ENCODE measurements at regions not wholly inside any gene's neighbourhood (a gene's known extent, or its start where the extent isn't known, plus 50 kb on each side); places are given as distances from the start of the nearest gene placed in this dataset.
"Not testable (repeated sequence)": the region's sequence is repeated elsewhere in the genome, so short reads cannot be mapped to it uniquely, and the experiment has no call there.

GRCh38 chr12:114500775-114501473 is 95.0 kb upstream of the TBX5 start:
- no peak for DNase-seq

GRCh38 chr12:114500131-114500530 is 94.2 kb upstream of the TBX5 start:
- no peak for DNase-seq

GRCh38 chr12:114499338-114499737 is 93.4 kb upstream of the TBX5 start:
- no peak for DNase-seq

GRCh38 chr12:114491916-114492315 is 86.0 kb upstream of the TBX5 start:
- no peak for DNase-seq

GRCh38 chr12:114484822-114485459 is 79.0 kb upstream of the TBX5 start:
- DNase-seq, result not testable (repeated sequence)

- DNase-seq, result no peak
Measured at GRCh38 chr12:114483996-114484395, 78.1 kb upstream of the TBX5 start.

- no peak for DNase-seq
Measured at GRCh38 chr12:114481200-114481535, 75.2 kb upstream of the TBX5 start.

- peak; percentile 41 for DNase-seq
Measured at GRCh38 chr12:114480337-114481199, 74.6 kb upstream of the TBX5 start.

GRCh38 chr12:114479831-114480230 is 73.9 kb upstream of the TBX5 start:
- DNase-seq, result peak; percentile 8

- no peak for DNase-seq
Measured at GRCh38 chr12:114478865-114479264, 72.9 kb upstream of the TBX5 start.

GRCh38 chr12:114477989-114478395 is 72.0 kb upstream of the TBX5 start:
- no peak for DNase-seq

GRCh38 chr12:114476159-114476558 is 70.2 kb upstream of the TBX5 start:
- peak; percentile 48 for DNase-seq

- DNase-seq, result no peak
Measured at GRCh38 chr12:114473717-114474116, 67.8 kb upstream of the TBX5 start.

GRCh38 chr12:114473018-114473417 is 67.1 kb upstream of the TBX5 start:
- no peak for DNase-seq

GRCh38 chr12:114457620-114458019 is 51.7 kb upstream of the TBX5 start:
- DNase-seq, result no peak

Data from EL (cell line).